Stimulated activated CD8-positive, alpha-beta memory T cell treated with anti-CD3 and anti-CD28 coated beads, Interleukin-15, amount 100 ng/mL, for 1 hour (primary cell): ENCODE measurements at regions not wholly inside any gene's neighbourhood (a gene's known extent, or its start where the extent isn't known, plus 50 kb on each side); places are given as distances from the start of the nearest gene placed in this dataset.

Experiments
- DNase-seq: peaks from one replicate; pipeline ENCODE4 v3.0.0-alpha.2; 2020; ENCODE audit warnings: low read depth

DNA sequence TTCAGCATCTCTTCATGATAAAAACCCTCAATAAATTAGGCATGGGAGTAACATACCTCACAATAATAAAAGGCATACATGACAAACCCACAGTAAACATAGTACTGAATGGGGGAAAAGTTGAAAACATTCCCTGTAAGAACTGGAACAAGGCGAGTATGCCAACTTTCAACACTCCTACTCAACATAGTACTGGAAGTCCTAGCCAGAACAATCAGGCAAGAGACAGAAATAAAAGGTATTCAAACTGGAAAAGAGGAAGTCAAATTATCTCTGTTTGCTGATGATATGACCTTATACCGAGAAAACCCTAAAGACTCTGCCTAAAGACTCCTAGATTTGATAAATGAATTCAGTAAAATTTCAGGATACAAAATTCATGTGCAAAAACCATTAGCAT lies 167.6 kb downstream of the TMEM38B start:
- no peak for DNase-seq

DNA sequence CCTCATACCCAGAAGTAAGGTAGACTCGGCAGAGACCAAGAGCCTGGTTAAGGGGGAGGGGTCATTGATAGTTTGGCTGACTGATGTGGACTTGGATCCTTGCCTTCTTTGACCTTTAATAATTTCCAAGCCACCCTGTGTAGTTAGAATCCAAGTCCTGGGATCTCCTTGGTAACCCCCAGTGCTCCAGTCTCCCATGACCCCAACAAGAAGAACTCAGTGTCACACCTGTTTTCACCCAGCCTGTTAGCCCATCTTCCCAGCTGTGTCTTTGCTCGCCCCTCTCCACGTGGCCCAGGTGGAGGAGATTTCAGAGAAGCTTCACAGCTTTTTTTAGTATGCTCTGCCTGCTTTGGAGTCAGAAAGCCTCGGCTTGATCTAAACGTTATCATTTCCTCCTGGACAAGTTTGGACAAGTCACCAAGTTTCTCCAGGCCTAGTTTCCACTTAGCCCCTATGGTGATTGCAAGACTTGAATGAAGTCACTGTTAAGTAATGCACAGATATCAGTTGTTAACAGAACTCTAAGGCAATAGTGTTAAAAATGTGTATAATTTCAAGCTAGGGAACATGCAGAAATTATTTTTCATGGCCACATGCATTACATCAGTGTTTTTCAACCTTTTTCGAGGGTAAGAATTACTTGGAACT lies 170.0 kb downstream of the TMEM38B start:
- DNase-seq: no peak

DNA sequence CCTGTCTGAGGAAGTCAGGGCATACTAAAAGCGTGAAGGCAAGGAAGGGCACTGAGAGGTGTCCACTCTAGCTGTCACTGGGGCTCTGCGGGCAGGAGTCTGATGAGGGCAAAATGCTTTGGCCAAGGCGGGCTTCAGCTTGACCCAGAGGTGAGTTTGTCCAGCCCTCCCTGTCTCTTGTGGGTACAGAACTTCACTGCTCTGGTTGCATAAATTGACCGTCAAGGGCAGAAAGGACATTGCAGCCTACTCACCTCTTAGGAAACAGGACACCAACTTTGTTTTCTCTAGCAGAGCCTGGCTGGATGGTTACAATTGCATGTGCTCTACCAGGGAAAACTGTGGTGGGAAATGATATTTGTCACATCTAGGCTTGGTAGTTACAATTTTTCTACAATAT lies 170.9 kb downstream of the TMEM38B start:
- no peak for DNase-seq

DNA sequence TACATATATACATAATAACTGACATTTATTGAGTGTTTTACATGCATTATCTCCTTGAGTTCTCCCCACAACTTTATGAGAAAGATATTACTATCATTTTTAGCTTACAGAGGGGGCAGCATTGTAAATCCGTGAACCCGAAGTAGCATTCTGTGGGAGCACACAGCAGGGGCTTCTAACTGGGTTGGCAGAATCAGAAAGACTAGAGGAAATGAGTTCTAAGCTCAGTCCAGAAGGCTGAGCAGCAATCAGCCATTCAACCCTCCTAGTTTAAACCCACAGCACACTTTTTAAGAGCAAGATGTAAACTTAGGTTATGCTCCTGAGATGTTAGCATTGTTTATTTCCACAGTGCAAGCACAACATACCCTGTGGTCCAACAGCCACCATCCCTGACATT lies 177.2 kb downstream of the TMEM38B start:
- DNase-seq: no peak

DNA sequence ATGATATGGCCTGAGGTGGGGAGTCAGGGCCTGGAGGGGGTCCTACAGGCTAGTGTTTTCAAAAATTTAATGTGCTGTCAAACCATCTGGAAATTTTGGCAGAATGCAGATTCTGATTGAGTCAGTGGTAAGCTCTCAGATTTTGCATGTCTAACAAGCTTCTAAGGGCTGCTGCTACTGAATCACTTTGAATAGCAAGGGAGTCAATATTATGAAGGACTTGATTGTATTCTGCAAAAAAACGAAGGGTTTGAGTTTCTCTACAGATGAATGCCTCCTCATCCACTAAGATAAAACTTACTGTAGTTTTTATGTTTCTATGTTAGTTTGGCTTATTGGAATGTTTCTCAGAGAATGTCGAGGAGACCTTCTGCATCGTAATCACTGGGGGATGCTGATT lies 179.5 kb downstream of the TMEM38B start:
- no peak for DNase-seq

DNA sequence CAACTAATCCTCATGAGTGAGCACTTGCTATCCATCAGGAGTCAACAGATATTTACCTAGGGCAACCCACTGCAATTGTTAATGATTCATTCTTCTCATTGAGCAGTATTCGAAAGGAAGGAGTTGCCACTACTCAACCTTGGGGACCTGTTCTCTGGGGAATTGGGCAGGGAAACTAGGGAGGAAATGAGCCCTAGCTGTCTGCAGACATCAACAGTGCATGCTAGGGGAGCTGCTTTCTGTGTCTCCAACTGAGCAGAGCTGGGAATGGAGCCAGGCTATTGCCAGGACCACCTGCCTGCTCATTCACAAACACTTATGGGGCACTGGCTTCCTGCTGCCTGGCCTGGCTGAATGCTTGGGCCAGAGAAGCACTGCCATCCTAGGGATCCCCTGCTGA lies 183.4 kb downstream of the TMEM38B start:
- no peak for DNase-seq

DNA sequence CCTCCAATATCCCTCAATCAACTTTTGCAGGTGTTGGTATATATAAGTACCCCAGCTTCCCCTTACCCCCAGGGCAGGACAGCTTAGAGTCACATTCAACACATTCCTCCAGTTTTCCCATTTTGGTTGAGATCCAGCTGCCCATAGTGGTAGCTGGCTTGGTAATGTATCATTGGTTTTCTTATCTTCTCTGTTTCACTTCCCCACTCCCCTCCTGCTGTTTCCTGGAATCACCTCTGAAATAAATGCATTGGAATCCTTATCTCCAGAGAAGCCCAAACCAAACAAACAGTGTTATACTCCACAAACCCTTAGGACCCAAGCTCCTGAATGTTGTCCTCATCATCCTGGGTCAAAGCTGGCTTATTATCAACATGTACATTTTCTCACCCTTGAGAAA lies 184.8 kb downstream of the TMEM38B start:
- no peak for DNase-seq

DNA sequence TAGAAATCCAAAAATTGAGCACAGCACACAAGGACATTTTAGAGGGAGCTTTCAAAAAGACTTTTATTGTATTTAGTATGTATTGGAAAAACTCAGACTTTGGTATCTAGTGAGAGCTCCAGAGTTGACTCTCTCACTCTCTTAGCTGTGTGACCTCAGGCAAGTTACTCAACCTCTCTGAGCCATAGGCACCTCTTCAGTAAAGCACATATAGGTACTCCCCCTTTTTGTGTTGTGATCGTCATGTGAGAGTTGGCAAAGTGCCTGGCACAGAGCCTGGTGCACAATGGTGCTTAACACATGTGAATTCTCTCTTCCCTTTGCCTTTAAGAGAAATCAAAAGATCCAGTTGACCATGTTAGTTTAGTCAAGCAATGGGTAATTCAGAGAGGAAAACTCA lies 186.2 kb downstream of the TMEM38B start:
- DNase-seq: no peak

DNA sequence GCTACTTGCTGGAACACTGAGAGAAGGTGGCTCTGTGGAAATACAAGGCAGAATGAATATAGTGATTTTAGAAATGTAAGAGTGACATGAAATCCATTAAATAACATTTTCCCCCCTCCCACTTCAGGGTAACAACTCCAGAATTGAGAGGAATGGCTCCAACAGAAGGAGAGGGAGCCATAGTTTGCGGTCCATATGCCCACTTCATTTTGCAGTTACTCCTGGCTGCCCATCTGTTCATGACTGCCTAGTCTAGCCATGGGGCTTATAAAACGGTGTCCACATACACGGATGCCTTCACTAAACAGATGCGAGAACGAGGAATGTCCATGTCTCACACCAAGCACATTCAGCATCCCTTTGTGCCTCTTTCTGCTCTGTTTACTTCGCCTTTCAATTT lies 186.7 kb downstream of the TMEM38B start:
- no peak for DNase-seq

DNA sequence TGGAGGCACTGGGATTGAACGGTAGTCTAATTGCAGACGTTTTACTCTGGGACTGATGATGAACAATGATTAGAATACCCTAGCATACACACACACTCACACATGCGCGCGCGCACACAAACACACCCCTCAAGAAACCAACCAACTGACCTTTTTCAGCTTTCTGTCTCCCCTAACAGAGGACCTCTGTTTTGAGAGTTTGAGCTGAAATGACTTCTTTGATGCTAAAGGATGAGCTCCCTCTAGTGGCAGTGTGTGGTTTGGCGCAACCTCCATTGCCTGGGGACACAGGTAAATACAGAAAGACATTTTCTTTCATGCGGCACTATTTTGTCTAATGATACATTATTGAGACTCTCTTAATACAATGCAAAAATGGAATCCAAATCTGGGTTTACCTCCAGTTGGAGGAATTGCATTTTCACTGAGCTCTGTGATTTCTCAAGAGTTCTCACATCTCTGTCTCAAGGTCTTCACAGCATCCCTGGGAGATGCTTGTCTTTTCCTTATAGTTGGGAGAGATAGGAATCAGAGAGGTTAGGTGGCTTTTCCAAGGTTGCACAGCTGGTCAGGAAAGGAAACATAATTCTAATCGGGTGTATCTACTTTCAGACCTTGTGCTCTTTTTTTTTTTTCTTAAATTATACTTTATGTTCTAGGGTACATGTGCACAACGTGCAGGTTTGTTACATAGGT lies 187.5 kb downstream of the TMEM38B start:
- peak; percentile 50 for DNase-seq

DNA sequence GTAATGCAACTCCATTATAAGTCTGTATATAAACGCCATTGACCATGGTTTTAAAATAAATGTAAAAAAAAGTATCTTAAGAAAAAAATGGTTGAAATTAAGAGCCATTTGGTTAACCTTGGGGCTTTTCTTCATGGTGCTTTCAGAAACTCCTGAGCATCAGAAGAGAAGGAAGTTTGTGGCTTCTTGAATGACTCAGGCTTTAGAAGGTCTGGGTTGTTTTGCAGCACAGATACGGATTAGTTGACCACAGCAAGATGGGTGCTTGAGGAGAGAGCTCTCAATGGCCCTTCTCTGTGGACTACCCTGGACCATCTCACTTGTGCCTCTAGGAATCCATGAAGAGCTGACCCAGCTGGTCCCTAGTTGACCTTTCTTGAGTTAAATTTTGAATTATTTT lies 189.5 kb downstream of the TMEM38B start:
- no peak for DNase-seq

DNA sequence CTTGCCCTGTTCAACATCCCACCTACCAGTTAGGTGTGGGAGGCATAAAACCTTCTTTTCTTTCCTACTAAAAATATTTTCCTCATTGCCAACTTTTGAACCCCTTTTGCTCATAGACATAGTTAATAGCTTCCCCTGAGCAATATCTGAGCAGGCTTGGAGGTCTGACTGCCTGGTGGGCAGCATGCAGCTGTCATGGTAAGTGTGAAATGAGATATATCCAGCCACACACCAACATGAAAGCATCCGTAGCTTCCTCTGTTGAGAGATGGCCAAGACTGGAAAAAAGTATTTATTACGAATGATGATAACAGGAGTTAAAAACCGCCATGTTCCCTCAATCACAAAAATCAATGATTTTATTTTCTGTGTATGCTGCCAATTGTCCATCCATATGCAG lies 190.1 kb downstream of the TMEM38B start:
- DNase-seq: no peak

DNA sequence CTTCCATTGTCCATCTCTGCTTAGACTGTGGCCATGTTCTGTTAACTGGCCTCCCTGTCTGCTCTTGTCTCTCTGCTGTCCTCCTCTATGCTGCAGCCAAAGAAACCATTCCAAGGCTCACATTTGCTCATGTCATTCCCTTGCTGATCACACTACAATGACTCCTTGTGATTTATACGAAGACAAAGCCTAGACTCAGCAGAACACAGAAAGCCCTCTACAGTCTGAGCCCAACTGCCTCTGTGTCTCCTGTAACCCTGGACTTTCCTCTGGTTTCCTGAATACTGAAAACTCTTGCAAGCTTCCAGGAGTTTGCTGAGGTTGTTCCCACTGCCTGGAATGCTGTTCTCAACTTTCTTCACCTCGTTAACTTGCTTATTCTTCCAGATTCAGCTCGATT lies 191.8 kb downstream of the TMEM38B start:
- no peak for DNase-seq

DNA sequence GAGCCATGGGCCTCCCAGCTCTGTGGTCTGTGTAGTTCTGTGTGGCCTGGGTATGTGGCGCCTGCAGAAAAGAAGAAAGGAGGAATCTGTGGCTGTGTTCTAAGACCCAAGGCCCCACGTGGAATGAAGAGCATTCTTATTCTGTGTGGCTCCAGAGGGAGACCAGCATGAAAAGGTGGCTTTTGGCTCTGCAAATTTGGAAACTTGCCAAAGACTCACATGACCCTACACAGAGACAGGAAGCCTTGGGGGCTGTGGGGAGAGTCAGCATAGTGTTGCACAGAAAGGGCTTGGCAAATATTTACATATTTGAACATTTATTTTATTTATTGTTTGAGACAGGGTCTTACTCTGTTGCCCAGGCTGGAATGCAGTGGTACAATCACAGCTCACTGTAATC lies 193.3 kb downstream of the TMEM38B start:
- no peak for DNase-seq

DNA sequence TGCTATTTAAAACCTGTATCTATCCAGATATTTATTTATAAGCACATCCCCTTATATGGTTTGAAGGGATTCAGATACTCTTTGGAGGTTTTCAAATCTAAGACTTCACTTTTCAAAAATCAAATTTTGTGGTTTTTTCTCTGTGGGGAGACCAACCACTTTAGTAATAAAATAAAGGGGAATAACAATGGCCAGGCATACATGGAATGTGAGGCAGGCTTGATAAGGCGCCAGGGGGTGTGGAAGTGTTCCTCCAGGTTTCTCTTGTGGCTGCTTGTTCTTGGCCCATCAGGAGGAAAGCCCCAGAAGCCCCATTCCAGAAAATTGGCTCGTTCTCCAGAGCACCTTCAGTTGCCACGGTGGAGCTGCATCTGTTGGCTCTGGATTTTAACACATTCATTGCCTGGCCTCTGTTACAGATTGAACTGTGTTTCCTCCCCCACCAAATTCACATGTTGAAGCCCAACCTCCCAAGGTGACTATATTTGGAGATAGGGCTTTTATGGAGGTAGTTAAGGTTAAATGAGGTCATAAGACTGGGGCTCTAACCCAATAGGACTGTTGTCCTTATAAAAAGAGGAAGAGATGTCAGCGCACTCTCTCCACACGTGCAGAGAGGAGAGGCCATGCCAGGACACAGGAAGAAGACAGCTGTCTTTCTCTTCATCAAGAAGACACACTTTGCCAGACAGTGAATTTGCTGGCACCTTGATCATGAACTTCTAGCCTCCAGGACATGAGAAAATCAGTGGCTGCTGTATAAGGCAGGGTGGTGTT lies 195.9 kb downstream of the TMEM38B start:
- DNase-seq: no peak

DNA sequence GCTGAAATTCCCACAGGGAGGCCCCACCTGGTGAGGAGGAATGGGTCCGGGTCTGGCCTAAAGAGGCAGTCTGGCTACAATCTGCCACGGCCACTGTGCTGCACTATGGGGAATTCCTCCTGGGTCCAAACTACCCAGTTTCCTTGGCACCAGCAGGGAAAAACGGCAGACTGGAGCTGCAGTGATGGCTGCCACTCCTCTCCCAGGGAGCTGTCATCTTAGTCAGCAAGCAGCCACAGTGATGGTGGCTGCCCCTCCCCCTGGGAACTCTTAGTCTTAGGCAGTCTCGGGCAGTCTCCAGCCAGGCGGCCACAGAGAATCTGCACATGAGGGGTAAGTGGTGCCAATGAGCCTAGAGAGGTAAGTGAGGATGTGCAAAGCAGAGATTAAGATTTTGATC lies 205.8 kb downstream of the TMEM38B start:
- DNase-seq: no peak

DNA sequence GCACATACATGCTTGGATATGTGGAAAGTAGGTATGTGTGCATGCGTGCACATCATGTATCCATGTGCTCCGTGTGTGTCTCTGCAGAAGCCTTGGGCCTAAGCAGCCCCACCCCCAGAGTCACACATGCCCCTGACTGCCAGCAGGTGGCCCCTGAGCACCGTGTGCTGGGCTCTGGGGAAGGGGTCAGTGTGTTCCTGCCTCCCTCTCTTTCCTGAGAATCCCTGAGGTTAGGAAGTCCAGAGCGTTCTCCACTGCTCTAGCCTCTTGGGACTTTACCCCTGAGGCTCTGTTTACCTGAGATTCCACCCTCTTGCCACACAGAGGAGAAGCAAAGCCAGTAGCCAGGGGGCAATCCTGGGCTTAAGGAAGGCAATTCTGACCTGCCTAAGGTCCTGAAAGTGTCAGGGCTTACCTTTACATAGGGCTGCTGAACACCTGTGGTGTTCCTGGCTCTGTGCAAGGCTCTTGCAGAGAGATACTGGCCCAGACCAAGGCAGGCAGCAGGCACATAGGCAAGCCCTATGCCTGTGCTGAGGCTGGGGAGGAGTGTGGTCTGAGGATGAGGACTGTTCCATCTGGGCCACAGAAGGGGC lies 207.3 kb downstream of the TMEM38B start:
- DNase-seq: no peak

DNA sequence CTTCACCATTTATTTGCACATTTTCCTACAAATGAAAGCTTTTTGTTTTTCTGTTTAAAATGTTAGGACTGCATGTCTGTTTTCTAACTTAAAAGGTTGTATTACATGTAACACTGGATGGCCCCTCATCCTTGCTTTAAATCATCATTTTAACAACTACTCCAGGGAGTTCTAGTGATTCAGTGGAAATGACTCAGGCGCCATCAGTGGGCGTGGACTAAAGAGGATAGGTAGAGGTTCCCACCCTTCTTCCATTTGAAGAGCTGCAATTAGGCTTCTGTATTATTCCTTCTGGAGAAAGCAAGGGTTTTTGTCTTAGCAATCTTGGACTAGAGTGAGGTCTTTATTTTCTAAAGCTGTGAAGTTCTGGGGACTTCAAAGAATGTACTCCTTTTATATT lies 213.7 kb downstream of the TMEM38B start:
- no peak for DNase-seq

DNA sequence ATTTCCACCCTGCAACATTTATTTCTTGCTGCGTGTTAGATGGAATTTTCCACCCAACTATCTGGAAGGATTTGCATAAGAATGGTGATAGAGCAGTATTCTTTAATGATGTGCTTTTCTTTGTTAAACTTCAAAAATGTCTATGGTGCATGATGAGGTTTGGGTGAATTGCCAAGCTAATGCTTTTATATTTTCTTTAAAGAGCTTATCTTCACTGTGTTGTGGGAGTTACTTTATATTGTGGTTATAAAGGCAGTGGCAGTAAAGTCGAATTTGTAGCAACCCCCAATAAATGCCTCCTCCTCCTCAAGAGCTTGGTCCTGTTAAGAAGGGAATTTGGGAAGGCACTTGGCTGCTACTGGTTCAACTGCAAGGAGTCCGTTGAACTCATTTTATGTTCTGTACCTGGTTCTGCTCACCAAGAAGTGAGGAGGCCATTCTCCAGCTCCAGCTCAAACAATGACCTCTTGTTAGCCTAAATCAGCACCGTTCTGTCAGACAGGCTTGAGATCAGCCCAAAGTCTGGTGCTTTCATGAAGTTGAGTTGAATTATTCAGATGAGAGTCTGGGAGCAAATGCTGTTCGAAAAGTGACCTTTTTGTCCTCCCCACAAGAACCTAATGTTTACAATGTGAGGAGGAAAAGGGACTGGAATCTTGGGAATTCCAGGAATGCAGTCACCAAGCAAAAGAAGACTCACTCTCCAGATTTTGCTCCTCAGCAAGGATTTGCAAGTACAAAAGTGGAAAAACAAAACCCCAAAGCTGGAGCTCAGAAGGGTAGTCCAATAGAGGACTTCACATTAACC lies 217.0 kb downstream of the TMEM38B start:
- DNase-seq: no peak

DNA sequence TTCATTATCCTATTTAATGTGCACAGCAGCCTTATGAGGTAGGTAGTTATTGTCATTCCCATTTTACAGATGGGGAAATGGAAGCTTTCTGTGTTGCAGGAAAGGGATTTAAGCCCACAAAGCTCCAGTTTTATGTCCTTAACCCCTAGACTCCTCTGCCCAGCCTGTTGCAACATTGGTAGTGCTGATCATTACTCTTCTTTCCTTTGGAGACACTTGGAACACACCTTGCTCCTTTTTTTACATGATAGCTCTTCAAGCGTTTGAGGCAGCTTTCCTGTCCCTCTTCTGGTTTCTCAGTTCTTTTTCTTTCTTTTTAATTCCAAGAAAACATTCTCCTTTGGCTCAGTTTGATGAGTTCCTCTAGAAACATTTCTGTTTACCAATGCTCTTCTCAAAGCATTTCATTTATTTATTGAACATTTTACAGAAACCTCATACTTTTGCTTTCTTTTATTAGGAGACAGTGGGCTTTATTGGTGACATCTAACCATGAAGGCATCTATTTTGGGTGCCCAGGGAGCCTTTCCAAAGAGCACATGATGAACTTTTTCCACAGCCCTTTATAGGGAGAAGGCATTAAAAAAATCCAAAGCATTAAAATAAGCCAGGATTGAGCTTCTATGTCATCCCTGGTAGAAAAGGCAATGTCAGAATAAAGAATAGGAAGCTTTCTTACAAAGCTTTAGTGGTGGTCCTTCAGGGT lies 218.0 kb downstream of the TMEM38B start:
- DNase-seq: no peak

DNA sequence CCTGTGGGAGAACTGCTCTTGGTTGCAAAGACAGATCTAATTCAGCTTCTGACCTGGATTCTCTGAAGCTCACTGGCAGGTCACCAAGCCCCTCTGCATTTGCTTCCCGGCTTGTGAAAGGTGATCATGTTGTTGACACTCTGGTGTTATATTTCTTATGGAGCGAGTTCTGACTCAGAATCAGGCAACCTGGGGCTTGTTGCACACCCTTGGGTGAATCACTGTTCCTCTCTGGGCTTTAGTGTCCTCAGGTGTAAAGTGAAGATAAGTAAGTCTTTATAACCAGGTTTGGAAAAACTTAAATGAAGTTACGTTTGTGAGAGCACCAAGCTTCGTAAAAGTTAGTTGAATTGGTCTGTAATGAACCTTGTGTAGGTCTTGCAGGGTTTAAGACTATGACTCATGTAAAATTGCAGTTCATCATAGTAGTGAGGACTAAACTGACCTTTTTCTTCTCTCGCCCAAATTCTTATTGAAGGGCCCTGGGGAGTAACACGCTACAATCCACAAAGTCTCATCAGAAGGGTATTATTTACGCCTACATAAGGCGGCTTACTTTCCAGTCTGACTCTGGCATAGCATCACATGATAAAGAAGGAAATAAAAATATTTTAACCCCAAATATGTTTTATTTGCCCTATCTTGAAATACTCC lies 218.6 kb downstream of the TMEM38B start:
- DNase-seq: no peak
